ENCODE measurements at regions not wholly inside any gene's neighbourhood (a gene's known extent, or its start where the extent isn't known, plus 50 kb on each side); places are given as distances from the start of the nearest gene placed in this dataset.
"Not testable (repeated sequence)": the region's sequence is repeated elsewhere in the genome, so short reads cannot be mapped to it uniquely, and the experiment has no call there.

- DNase-seq, result no peak
These were observed 833.8 kb upstream of the PIK3C3 start for GRCh38 chr18:41121116-41121826.

GRCh38 chr18:41119031-41119430 is 836.0 kb upstream of the PIK3C3 start:
- DNase-seq, result no peak

GRCh38 chr18:41113885-41114482 is 841.0 kb upstream of the PIK3C3 start:
- no peak for DNase-seq

- no peak for DNase-seq
These were observed 855.6 kb upstream of the PIK3C3 start for GRCh38 chr18:41099451-41099850.

GRCh38 chr18:41096504-41096903 is 858.5 kb upstream of the PIK3C3 start:
- no peak for DNase-seq

- no peak for DNase-seq
These were observed 878.0 kb upstream of the PIK3C3 start for GRCh38 chr18:41077076-41077475.

- DNase-seq, result no peak
These were observed 879.8 kb upstream of the PIK3C3 start for GRCh38 chr18:41075212-41075611.

GRCh38 chr18:41073372-41073954 is 881.6 kb upstream of the PIK3C3 start:
- DNase-seq, result no peak

- DNase-seq, result no peak
These were observed 882.1 kb upstream of the PIK3C3 start for GRCh38 chr18:41072946-41073345.

GRCh38 chr18:41071826-41072225 is 883.2 kb upstream of the PIK3C3 start:
- DNase-seq, result no peak

GRCh38 chr18:41069167-41069566 is 885.9 kb upstream of the PIK3C3 start:
- DNase-seq, result no peak

GRCh38 chr18:41064916-41065315 is 890.1 kb upstream of the PIK3C3 start:
- no peak for DNase-seq

- no peak for DNase-seq
These were observed 894.1 kb upstream of the PIK3C3 start for GRCh38 chr18:41060967-41061366.

GRCh38 chr18:41059126-41059415 is 896.0 kb upstream of the PIK3C3 start:
- no peak for DNase-seq

- no peak for DNase-seq
These were observed 896.5 kb upstream of the PIK3C3 start for GRCh38 chr18:41058351-41059125.

GRCh38 chr18:41052625-41053024 is 902.4 kb upstream of the PIK3C3 start:
- DNase-seq, result peak; percentile 0

GRCh38 chr18:41046250-41046649 is 908.8 kb upstream of the PIK3C3 start:
- DNase-seq, result not testable (repeated sequence)

- no peak for DNase-seq
These were observed 911.2 kb upstream of the PIK3C3 start for GRCh38 chr18:41043876-41044275.

GRCh38 chr18:41042866-41043265 is 912.2 kb upstream of the PIK3C3 start:
- DNase-seq, result no peak

- no peak for DNase-seq
These were observed 917.0 kb upstream of the PIK3C3 start for GRCh38 chr18:41038071-41038470.

- no peak for DNase-seq
These were observed 918.7 kb upstream of the PIK3C3 start for GRCh38 chr18:41036346-41036745.

GRCh38 chr18:41034413-41034812 is 920.6 kb upstream of the PIK3C3 start:
- no peak for DNase-seq

- DNase-seq, result no peak
These were observed 929.4 kb upstream of the PIK3C3 start for GRCh38 chr18:41025666-41026065.

- no peak for DNase-seq
These were observed 930.2 kb upstream of the PIK3C3 start for GRCh38 chr18:41024792-41025191.
